AG08395 (cell line): ENCODE measurements at regions not wholly inside any gene's neighbourhood (a gene's known extent, or its start where the extent isn't known, plus 50 kb on each side); places are given as distances from the start of the nearest gene placed in this dataset.

ENCODE experiments used
- DNase-seq: peaks from one replicate; pipeline ENCODE4 v3.0.0; 2012; ENCODE audit warnings: mixed read lengths, low spot score

DNA sequence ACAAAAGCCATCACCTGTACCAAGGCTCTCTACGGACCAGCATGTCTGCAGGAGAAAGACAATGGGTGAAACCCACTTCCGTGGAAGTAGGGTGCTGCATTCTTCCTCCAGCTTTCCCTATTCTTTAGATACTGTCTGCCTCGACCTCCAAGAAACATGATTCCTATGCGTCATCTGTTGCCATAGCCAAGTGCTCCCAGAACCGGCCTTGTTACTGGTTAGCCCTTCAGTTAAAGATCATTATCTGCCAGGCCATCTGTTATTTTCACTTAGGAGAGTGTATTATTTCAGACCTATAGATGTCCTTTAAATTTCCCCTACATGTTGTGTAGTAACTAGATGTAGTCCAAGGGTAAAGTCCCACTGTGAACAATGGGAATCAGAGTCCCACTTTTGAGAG, 89.0 kb upstream of the KIAA1217 start:
- DNase-seq: no peak

DNA sequence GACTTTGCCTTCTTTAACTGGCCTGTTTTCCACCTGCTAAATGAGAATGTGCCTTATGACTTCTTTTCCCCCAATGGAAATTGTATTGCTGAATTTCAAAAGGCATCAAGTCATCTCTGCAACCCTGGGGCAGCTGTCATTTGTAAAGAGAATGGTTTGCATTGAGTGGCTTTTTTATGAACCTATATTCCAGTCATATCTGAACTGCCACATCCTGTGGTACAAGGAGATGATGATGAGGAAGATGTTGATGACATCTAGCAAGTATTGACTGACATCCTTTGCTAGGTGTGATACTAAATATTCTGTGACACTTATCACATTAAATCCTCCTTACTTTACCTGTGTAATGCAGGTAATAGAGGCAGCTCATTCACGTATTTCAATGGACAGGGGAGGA, 88.3 kb upstream of the KIAA1217 start:
- no peak for DNase-seq

DNA sequence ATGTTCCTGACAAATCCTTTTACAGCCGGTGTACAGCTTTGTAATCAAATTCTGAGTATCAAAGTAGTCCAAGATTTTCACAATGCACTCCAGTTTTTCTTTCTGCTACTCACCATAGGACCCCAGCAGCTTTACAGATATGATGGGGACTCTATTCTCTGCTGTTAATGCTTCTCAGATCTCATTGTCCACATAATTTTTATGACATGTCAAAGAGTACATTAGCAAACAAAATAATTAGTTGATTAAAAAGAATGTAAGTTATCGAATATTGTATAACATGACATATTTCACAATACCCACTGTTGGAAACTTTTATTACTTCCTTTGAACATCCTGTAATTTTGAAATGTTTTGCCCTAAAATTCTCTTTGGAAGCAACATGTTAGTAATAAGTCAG, 81.4 kb upstream of the KIAA1217 start:
- no peak for DNase-seq

DNA sequence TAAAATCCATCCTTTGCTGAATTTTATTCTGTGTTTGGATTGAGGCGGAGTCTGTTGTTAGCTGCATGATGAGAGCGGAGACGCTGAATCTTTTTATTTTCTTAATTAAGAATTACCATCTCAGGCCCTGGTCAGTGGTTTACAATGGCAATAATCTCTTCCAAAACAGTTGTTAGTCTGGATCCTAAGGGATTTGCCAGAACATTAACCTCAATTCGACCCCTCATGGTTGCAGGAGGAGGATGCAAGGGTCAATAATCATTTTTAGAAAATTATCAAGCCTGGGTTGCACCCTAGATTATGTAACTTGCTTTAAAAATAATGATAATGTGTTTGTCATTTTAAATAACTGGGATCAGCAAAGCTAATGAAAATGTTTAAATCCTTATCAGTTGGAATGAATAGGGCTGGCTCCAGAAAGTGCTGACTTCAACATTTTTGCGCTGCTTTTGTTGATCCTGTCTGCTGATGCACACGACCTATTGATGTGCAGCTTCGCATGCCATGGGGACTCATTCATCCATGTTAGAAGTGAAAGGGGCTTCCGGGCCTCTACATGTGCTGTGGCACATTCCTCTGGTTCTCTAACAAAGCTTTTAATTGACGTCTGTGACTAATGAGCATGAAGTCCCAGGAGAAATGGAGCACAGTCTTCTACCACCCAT, 80.7 kb upstream of the KIAA1217 start:
- DNase-seq: no peak

DNA sequence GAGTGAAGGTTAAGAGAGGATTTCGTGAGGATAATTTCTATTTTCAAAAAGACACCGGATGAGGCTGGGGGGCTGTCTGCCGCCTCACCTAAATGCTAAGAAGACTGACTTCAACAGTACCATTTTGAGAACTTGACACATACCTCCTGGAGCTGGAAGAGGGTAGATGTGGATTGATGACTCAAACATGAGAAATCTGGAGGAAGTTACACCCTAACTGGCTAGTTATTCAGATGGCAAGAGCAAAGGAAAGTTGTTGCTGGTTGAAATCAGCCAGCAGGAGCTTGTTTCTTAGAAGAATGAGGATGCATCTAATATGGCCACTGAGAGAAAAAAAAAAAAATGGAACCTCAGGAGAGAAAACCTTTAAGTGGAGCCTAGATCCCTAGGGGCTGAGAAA, 76.2 kb upstream of the KIAA1217 start:
- DNase-seq: peak; percentile 43

DNA sequence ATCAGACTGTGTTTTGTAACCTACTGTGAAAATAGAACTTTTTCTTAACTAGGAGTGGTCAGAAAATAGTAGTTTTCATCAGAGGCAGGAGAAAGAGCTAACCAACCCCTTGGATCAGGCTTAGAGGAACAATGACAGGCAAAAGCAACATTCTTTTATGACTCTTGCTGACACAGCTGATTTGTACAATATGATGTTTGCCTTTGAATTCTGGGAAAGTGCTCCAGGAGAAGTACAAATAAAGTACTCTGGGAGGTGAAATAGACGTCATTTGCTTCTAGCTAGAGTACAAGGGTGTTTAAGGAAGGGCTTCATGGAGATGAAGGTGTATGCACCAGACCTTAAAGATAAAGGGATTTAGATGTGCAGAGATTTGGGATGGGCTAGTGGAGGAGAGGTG, 75.1 kb upstream of the KIAA1217 start:
- DNase-seq: no peak

DNA sequence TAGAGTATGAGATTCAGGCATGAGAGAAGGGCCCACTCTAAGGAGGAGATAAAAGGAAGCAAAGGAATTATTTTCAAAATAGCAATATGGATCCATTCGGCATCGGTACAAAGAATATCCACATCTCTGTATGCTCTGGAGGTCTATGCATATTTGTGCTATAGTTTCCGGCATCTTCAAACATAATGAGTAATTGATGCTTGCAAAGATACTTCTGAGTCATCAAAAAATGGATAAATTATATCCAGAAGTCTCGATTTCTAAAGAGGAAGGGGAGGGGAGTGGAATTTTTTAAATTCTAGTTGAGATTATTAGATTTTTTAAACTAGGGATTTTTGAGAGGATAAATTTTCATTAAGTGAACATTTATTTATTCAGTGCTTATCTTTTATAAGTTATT, 72.9 kb upstream of the KIAA1217 start:
- DNase-seq: no peak

DNA sequence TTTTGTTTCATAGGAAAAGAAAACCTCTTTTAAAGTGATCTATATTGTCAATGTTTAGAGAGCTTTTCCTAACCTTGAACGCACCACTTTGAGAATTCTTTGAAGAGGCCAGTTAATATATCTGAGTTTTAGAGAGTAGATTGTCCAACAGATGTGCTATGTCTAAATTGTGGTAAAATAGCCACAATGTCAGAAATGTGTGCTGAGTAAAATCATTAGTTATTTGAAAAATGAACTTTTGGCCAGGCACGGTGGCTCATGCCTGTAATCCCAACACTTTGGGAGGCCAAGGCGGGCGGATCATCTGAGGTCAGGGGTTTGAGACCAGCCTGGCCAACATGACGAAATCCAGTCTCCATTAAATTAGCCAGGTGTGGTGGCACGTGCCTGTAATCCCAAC, 61.6 kb upstream of the KIAA1217 start:
- DNase-seq: no peak

DNA sequence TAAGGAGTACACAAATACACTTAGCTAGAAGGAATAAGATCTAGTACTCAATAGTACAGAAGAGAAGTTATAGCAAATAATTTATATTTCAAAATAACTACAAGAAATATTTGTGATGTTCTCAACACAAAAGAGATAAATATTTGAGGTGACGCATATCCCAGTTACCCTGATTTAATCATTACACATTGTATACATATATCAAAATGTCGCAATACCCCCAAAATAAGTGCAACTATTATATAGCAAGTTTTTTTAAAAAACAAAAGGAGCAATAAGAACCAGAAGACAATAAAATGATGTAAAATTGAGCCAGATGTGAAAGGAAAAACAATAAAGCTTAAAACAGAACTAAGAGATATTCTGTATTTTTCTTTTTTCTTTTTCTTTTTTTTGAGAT, 59.3 kb upstream of the KIAA1217 start:
- DNase-seq: no peak

DNA sequence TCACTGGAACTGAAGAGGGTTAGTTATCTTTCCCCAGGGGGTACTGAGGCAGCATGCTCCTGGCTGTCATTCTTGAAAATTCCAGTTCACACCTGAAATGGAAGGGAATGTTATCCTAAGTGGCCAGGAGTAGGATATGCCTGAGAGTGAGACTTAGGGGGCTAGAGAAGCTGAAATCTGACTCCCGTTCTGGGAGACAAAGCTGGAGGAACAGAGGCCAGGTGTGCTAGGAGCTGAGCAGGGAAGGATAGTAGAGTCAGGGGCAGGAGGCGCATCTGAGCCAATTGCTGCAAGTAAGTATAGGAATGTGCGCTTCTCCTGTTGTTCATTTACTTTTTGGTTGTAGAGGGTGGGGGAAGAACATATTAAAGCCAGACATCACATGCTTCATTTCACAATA, 58.1 kb upstream of the KIAA1217 start:
- DNase-seq: no peak

DNA sequence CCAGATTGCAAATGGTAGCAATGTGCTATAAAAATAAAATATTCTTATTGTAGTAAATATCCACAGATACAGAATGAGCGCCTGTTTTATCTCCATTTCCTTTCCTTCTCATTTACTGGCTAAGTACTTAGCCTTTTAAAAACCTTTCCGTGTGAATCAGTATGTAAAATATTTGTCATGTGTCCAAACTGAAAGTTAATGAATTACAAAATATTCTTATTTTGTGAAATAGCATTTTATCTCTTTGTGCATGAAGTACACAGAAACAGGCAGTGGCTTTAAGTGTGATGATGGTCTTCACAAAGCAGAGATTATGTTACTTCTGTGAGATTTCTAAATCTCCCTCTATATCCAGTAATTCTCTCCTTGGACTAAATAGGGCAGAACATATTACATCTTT, 56.7 kb upstream of the KIAA1217 start:
- DNase-seq: no peak

DNA sequence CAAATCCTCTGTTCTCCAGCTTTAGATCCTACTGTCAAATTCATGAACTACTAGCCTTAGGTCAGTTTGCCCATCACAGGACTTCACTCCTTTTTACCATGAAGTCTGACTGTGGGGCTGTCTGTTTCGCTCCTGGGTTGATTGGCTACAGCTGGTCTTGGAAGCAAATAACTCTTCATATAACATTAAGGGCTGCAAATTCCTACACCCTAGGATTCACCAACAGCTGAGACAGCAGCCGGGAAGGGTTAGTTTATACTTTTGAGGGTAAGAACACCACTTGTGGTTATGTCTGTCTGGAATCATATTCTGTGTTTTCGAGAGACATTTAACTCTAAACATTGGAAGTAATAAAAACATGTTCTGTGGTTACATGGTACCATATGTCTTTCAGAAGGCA, 55.9 kb upstream of the KIAA1217 start:
- no peak for DNase-seq

DNA sequence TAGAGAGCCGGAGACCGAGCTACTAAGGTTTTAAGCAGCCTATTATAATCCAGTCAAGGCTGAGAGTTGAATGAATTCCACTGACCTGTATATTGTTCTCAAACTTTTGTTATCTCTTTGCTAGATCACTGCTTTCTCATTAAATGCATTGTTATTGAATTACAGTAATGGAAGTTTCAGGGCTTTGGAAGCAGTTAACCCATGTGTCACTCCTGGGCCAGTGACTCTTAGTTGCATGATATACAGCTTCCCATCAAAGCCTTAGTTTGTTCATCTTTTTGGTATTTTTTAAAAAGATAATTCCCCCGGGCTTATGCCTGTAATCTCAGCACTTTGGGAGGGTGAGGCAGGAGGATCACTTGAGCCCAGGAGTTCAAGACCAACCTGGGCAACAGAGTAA, 55.4 kb upstream of the KIAA1217 start:
- DNase-seq: no peak

DNA sequence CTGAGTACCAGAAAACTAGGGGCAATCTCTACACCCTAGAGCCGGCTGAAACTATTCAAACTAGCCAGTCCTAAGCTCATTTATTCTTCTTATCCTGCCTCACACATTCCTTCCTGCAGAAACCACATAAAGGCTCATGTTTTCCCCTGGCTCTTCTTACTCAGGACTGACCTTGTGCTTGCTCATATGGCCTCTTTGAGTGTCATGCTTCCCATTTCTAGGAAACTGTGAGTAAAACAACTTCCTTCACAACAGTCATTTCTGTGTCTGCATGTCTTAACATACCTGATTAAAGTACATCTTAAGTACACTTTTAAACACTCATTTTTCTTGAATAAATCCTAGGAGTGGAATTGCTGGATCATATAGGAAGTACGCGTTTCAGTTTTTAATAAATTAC, 52.3 kb upstream of the KIAA1217 start:
- DNase-seq: no peak

DNA sequence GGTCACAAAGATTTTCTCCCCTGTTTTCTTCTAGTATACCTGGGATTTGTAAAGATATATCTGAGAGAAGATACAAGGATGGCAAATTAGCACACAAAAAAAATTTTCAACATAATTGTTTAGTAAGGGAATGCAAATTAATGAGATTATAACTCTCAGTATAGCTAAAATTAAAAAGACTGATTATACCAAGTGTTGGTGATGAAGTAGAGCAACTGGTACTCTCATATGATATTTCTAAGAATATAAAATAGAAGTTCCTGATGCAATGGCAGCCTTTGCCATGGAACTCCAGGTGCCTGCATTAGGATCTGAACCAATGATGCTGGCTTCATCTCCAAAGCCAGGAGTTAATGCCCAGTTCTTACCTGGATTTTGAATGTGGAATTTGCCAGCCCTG, 51.4 kb upstream of the KIAA1217 start:
- DNase-seq: no peak
